ENCODE measurements at regions not wholly inside any gene's neighbourhood (a gene's known extent, or its start where the extent isn't known, plus 50 kb on each side); places are given as distances from the start of the nearest gene placed in this dataset.
"Not testable (repeated sequence)": the region's sequence is repeated elsewhere in the genome, so short reads cannot be mapped to it uniquely, and the experiment has no call there.

DNA sequence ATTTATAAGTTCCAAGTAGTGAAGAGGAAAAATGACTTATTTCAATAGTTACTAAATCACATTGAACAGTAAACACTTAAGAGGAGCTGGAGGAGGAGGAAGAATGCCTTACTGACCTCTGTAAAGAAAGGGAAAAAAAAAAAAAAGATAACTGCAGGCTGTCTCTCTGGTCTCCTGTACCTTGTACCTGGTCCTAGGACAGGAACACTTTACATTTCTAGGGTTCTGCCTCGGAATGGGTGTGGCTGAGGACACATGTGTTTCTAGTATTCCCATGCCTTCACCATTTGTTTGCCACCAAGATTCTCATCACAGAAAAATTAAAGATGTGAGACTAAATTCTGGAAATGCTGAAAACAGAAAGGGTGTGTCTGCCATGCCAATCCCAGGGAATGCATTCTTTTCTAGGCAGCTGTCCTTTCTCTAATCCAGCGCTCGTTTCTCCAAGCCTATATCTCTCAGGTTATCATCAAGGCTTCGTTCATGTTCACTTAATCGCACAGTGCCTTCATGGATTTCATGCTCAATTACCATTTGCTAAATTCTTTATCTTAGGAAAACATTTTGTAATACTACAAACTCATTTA is 1208.3 kb downstream of the OTOL1 start:
- no peaks in the 10 kb centered on the region for H3K36me3 ChIP-seq
- H3K9me3 ChIP-seq, result no peaks in the 10 kb centered on the region
- H3K27me3 ChIP-seq, result no peaks in the 10 kb centered on the region
- TF ChIP-seq POLR2AphosphoS5 (IDR thresholded peaks at IDR 0.05) (no peak), EP300 (IDR thresholded peaks at IDR 0.05) (no peak), POLR2A (IDR thresholded peaks at IDR 0.05) (no peak)
- TF ChIP-seq, protein P1, sequence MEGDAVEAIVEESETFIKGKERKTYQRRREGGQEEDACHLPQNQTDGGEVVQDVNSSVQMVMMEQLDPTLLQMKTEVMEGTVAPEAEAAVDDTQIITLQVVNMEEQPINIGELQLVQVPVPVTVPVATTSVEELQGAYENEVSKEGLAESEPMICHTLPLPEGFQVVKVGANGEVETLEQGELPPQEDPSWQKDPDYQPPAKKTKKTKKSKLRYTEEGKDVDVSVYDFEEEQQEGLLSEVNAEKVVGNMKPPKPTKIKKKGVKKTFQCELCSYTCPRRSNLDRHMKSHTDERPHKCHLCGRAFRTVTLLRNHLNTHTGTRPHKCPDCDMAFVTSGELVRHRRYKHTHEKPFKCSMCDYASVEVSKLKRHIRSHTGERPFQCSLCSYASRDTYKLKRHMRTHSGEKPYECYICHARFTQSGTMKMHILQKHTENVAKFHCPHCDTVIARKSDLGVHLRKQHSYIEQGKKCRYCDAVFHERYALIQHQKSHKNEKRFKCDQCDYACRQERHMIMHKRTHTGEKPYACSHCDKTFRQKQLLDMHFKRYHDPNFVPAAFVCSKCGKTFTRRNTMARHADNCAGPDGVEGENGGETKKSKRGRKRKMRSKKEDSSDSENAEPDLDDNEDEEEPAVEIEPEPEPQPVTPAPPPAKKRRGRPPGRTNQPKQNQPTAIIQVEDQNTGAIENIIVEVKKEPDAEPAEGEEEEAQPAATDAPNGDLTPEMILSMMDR (IDR thresholded peaks at IDR 0.05), result no peak
- H3K4me1 ChIP-seq, result no peaks in the 10 kb centered on the region
- 77 to 81% methylated on average over 5 of the region's 5 CpGs for WGBS, 2 donors
- DNase-seq (no peak), ATAC-seq (ENCODE audit: low FRiP score in 2 of 2) (no peak)
- no peak overlapping the region for H3K4me3 ChIP-seq
- H3K27ac ChIP-seq, result no peak overlapping the region

GRCh38 chr3:162708394-162708793 is 1211.8 kb downstream of the OTOL1 start:
- DNase-seq; H3K4me3 ChIP-seq; ATAC-seq (ENCODE audit: low FRiP score in 2 of 2); H3K4me1 ChIP-seq; H3K27ac ChIP-seq; H3K27me3 ChIP-seq; H3K9me3 ChIP-seq; H3K36me3 ChIP-seq: not testable (repeated sequence)
- 91 to 96% methylated on average over 2 of the region's 2 CpGs for WGBS, 2 donors

- H3K27ac ChIP-seq; H3K27me3 ChIP-seq; DNase-seq; ATAC-seq (ENCODE audit: low FRiP score in 2 of 2); H3K9me3 ChIP-seq; H3K36me3 ChIP-seq; H3K4me3 ChIP-seq; H3K4me1 ChIP-seq: not testable (repeated sequence)
- WGBS, 2 donors, result 77 to 82% methylated on average over 15 of the region's 15 CpGs
Measured at GRCh38 chr3:162708942-162709706, 1212.5 kb downstream of the OTOL1 start.

DNA sequence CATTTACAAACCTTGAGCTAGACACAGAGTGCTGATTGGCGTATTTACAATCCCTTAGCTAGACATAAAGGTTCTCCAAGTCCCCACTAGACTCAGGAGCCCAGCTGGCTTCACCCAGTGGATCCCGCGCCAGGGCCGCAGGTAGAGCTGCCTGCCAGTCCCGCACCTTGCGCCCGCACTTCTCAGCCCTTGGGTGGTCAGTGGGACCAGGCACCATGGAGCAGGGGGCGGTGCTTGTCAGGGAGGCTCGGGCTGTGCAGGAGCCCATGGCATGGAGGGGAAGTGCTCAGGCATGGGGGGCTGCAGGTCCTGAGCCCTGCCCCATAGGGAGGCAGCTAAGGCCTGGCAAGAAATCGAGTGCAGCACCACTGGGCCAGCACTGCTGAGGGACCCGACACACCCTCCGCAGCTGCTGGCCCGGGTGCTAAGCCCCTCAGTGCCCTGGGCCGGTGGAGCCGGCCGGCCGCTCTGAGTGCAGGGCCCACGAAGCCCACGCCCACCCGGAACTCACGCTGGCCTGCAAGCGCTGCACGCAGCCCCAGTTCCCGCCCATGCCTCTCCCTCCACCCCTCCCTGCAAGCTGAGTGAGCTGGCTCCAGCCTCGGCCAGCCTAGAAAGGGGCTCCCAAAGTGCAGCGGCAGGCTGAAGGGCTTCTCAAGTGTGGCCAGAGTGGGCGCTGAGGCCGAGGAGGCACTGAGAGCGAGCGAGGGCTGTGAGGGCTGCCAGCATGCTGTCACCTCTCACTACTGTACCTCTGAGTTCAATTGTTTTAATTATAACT is 1213.9 kb downstream of the OTOL1 start:
- H3K27me3 ChIP-seq, result no peaks in the 10 kb centered on the region
- H3K27ac ChIP-seq, result no peak overlapping the region
- DNase-seq, result peak; percentile 40 to 66
- no peaks in the 10 kb centered on the region for H3K36me3 ChIP-seq
- no peak for ATAC-seq (ENCODE audit: low FRiP score in 2 of 2)
- no peak overlapping the region for H3K4me3 ChIP-seq
- H3K4me1 ChIP-seq, result no peaks in the 10 kb centered on the region
- 81 to 93% methylated on average over 15 to 18 of the region's 30 CpGs for WGBS, 2 donors
- TF ChIP-seq, protein P1 (IDR thresholded peaks at IDR 0.05), result no peak
- no peak for TF ChIP-seq EP300 (IDR thresholded peaks at IDR 0.05)
- H3K9me3 ChIP-seq, result no peaks in the 10 kb centered on the region

- WGBS, 2 donors, result 75 to 85% methylated on average over 6 of the region's 6 CpGs
- DNase-seq; H3K27me3 ChIP-seq; H3K27ac ChIP-seq; H3K9me3 ChIP-seq; ATAC-seq (ENCODE audit: low FRiP score in 2 of 2); H3K36me3 ChIP-seq; H3K4me3 ChIP-seq; H3K4me1 ChIP-seq: not testable (repeated sequence)
Measured at GRCh38 chr3:162717074-162717473, 1220.5 kb downstream of the OTOL1 start.

- no peak overlapping the region for H3K4me3 ChIP-seq
- H3K27me3 ChIP-seq, result no peaks in the 10 kb centered on the region
- 61 to 80% methylated on average over 2 of the region's 2 CpGs for WGBS, 2 donors
- ATAC-seq (ENCODE audit: low FRiP score in 2 of 2) (no peak), DNase-seq (no peak)
- H3K4me1 ChIP-seq, result no peaks in the 10 kb centered on the region
- no peaks in the 10 kb centered on the region for H3K9me3 ChIP-seq
- TF ChIP-seq POLR2AphosphoS5 (IDR thresholded peaks at IDR 0.05) (no peak), POLR2A (IDR thresholded peaks at IDR 0.05) (no peak), EP300 (IDR thresholded peaks at IDR 0.05) (no peak)
- TF ChIP-seq, protein P1 (IDR thresholded peaks at IDR 0.05), result no peak
- H3K36me3 ChIP-seq, result no peaks in the 10 kb centered on the region
- no peak overlapping the region for H3K27ac ChIP-seq
Measured at GRCh38 chr3:162718697-162719096, 1222.1 kb downstream of the OTOL1 start.

All from upper lobe of left lung (tissue), 6 donors.